ENCODE measurements at regions not wholly inside any gene's neighbourhood (a gene's known extent, or its start where the extent isn't known, plus 50 kb on each side); places are given as distances from the start of the nearest gene placed in this dataset.
"Not testable (repeated sequence)": the region's sequence is repeated elsewhere in the genome, so short reads cannot be mapped to it uniquely, and the experiment has no call there.

DNA sequence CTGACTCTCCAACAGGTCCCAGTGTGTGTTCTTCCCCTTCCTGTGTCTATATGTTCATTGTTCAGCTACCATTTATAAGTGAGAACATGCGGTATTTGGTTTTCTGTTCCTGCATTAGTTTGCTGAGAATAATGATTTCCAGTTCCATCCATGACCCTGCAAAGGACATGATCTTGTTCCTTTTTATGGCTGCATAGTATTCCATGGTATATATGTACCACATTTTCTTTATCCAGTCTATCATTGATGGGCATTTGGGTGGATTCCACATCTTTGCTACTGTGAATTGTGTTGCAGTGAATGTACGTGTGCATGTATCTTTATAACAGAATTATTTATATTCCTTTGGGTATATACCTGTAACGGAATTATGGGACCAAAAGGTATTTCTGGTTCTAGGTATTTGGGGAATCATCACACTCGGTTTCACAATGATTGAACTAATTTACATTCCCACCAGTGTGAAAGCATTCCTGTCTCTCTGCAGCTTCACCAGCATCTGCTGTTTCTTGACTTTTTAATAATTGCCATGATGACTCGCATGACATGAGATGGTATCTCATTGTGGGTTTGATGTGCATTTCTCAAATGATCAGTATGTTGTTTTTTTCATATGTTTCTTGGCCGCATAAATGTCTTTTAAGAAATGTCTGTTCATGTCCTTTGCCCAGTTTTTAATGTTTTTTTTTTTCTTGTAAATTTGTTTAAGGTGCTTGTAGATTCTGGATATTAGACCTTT is 60.2 kb downstream of the LSMEM1 start:
- no peaks in the 10 kb centered on the region for H3K9me3 ChIP-seq
- H3K27me3 ChIP-seq: peaks cover 10% of the 10 kb centered on the region
- no peaks in the 10 kb centered on the region for H3K4me1 ChIP-seq (ENCODE audit: control insufficient read depth in 1 of 2, insufficient read depth in 1 of 2, low read depth in 1 of 2, low read length in 1 of 2)
- H3K27ac ChIP-seq: no peak overlapping the region
- H3K4me3 ChIP-seq (ENCODE audit: low read depth in 1 of 2, low read length in 1 of 2): no peak overlapping the region
- no peaks in the 10 kb centered on the region for H3K36me3 ChIP-seq
- TF ChIP-seq, protein P1, sequence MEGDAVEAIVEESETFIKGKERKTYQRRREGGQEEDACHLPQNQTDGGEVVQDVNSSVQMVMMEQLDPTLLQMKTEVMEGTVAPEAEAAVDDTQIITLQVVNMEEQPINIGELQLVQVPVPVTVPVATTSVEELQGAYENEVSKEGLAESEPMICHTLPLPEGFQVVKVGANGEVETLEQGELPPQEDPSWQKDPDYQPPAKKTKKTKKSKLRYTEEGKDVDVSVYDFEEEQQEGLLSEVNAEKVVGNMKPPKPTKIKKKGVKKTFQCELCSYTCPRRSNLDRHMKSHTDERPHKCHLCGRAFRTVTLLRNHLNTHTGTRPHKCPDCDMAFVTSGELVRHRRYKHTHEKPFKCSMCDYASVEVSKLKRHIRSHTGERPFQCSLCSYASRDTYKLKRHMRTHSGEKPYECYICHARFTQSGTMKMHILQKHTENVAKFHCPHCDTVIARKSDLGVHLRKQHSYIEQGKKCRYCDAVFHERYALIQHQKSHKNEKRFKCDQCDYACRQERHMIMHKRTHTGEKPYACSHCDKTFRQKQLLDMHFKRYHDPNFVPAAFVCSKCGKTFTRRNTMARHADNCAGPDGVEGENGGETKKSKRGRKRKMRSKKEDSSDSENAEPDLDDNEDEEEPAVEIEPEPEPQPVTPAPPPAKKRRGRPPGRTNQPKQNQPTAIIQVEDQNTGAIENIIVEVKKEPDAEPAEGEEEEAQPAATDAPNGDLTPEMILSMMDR (IDR thresholded peaks at IDR 0.05): no peak

- H3K9me3 ChIP-seq: no peaks in the 10 kb centered on the region
- TF ChIP-seq, protein P1 (IDR thresholded peaks at IDR 0.05): no peak
- no peaks in the 10 kb centered on the region for H3K36me3 ChIP-seq
Observed at GRCh38 chr7:112546723-112547513, 66.1 kb downstream of the LSMEM1 start.

DNA sequence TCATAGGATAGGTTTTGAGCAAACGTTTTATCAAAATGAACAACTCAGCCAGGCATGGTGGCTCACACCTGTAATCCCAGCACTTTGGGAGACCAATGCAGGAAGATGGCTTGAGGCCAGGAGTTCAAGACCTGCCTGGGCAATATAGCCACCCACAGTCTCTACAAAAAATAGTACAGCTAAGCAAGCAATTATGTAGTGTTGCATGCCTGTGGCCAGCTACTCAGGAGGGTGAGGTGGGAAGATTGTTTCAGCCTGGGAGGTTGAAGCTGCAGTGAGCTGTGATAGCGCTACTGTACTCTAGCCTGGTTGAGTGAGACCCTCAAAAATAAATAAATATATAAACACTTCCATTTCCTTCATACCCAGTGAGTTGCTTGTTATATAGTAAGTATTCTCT is 67.1 kb downstream of the LSMEM1 start:
- H3K4me1 ChIP-seq (ENCODE audit: control insufficient read depth in 1 of 2, insufficient read depth in 1 of 2, low read depth in 1 of 2, low read length in 1 of 2): no peaks in the 10 kb centered on the region
- peaks cover 19% of the 10 kb centered on the region for H3K27me3 ChIP-seq
- H3K27ac ChIP-seq: no peak overlapping the region
- no peaks in the 10 kb centered on the region for H3K9me3 ChIP-seq
- no peaks in the 10 kb centered on the region for H3K36me3 ChIP-seq
- TF ChIP-seq, protein P1 (IDR thresholded peaks at IDR 0.05): no peak
- no peak overlapping the region for H3K4me3 ChIP-seq (ENCODE audit: low read depth in 1 of 2, low read length in 1 of 2)

More at GRCh38 chr7:112546723-112547513, 66.1 kb downstream of the LSMEM1 start:
- peaks cover 19% of the 10 kb centered on the region for H3K27me3 ChIP-seq
- no peak overlapping the region for H3K4me3 ChIP-seq (ENCODE audit: low read depth in 1 of 2, low read length in 1 of 2)
- no peak overlapping the region for H3K27ac ChIP-seq
- H3K4me1 ChIP-seq (ENCODE audit: control insufficient read depth in 1 of 2, insufficient read depth in 1 of 2, low read depth in 1 of 2, low read length in 1 of 2): no peaks in the 10 kb centered on the region

DNA sequence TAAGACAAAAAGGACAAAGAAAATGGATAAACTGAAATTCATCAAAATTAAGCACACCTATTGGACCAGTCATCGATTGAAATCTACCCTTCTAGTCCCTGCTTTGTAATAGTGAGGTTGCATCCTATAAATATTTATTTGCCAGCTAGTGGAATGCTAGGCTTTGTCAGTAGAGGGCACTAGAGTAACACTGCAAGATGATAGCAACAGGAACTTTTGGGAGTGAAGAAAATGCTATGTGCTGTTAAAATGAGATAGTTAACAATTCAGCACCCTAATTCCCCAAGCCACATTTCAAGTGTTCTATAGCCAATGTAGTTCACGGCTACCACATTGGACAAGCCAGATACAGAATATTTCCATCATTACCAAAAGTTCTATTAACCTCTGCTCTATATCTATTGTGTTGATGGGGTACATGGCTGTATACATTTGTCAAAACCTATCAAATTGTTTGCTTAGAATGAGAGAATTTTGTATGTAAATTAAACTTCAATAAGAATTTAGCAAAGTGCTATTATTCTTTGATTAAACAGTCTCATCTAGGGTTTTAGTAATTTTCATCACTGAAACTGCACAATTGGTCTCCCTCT is 69.8 kb downstream of the LSMEM1 start:
- TF ChIP-seq, protein P1 (IDR thresholded peaks at IDR 0.05): peak; percentile 38
- Histone ChIP-seq H3K27me3 (peaks cover 19% of the 10 kb centered on the region), H3K4me3 (ENCODE audit: low read depth in 1 of 2, low read length in 1 of 2) (no peak overlapping the region), H3K36me3 (no peaks in the 10 kb centered on the region), H3K27ac (no peak overlapping the region), H3K9me3 (no peaks in the 10 kb centered on the region), H3K4me1 (ENCODE audit: control insufficient read depth in 1 of 2, insufficient read depth in 1 of 2, low read depth in 1 of 2, low read length in 1 of 2) (no peaks in the 10 kb centered on the region)

DNA sequence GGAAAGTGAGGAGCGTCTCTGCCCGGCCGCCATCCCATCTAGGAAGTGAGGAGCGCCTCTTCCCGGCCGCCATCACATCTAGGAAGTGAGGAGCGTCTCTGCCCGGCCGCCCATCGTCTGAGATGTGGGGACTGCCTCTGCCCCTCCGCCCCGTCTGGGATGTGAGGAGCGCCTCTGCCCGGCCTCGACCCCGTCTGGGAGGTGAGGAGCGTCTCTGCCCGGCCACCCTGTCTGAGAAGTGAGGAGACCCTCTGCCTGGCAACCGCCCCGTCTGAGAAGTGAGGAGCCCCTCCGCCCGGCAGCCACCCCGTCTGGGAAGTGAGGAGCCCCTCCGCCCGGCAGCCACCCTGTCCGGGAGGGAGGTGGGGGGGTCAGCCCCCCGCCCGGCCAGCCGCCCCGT is 70.7 kb downstream of the LSMEM1 start:
- H3K36me3 ChIP-seq; H3K4me3 ChIP-seq (ENCODE audit: low read depth in 1 of 2, low read length in 1 of 2); H3K9me3 ChIP-seq; H3K27ac ChIP-seq; H3K4me1 ChIP-seq (ENCODE audit: control insufficient read depth in 1 of 2, insufficient read depth in 1 of 2, low read depth in 1 of 2, low read length in 1 of 2): not testable (repeated sequence)
- peaks cover 19% of the 10 kb centered on the region for H3K27me3 ChIP-seq

GRCh38 chr7:112554591-112554990 is 73.8 kb downstream of the LSMEM1 start:
- H3K36me3 ChIP-seq: no peaks in the 10 kb centered on the region
- peaks cover 1% of the 10 kb centered on the region for H3K27me3 ChIP-seq
- no peak overlapping the region for H3K27ac ChIP-seq
- no peaks in the 10 kb centered on the region for H3K4me1 ChIP-seq (ENCODE audit: control insufficient read depth in 1 of 2, insufficient read depth in 1 of 2, low read depth in 1 of 2, low read length in 1 of 2)
- TF ChIP-seq, protein P1 (IDR thresholded peaks at IDR 0.05): no peak
- H3K4me3 ChIP-seq (ENCODE audit: low read depth in 1 of 2, low read length in 1 of 2): no peak overlapping the region
- H3K9me3 ChIP-seq: no peaks in the 10 kb centered on the region

Measured in neutrophil (primary cell).